Neural cell (in vitro differentiated cells): ENCODE measurements at regions not wholly inside any gene's neighbourhood (a gene's known extent, or its start where the extent isn't known, plus 50 kb on each side); places are given as distances from the start of the nearest gene placed in this dataset.

Experiments
- CTCF ChIP-seq: fragments of 450-650 bp; IDR thresholded peaks from 2 replicates; pipeline ENCODE4 v1.5.1; 2014; ENCODE audit warnings: antibody characterized with exemption, mild to moderate bottlenecking, moderate library complexity; ENCODE audit not compliant: poor library complexity, severe bottlenecking
- EP300 ChIP-seq: fragments of 450-650 bp; conservative IDR thresholded peaks from 2 replicates; pipeline ENCODE4 v1.6.1; 2014; ENCODE audit warnings: antibody characterized with exemption, mild to moderate bottlenecking, moderate library complexity; ENCODE audit not compliant: poor library complexity, severe bottlenecking
- EZH2 ChIP-seq: fragments of 200-600, 300-800 bp; shearing (Covaris generic), sonication (generic); IDR thresholded peaks from 2 replicates; pipeline ENCODE4 v1.6.1; 2014; ENCODE audit warnings: antibody characterized with exemption, low read length, borderline replicate concordance, mild to moderate bottlenecking; ENCODE audit not compliant: insufficient read depth, poor library complexity, severe bottlenecking
- POLR2AphosphoS5 ChIP-seq: IDR thresholded peaks from 2 replicates; pipeline ENCODE4 v1.6.1; 2012
- RAD21 ChIP-seq: fragments of 450-650 bp; conservative IDR thresholded peaks from 2 replicates; pipeline ENCODE4 v1.6.1; 2014; ENCODE audit warnings: antibody characterized with exemption, mild to moderate bottlenecking, moderate library complexity
- REST ChIP-seq: IDR thresholded peaks from 2 replicates; pipeline ENCODE4 v1.6.1; 2012; ENCODE audit warnings: borderline replicate concordance
- SMC3 ChIP-seq: fragments of 450-650 bp; conservative IDR thresholded peaks from 2 replicates; pipeline ENCODE4 v1.6.1; 2014; ENCODE audit warnings: antibody characterized with exemption, mild to moderate bottlenecking, moderate library complexity; ENCODE audit not compliant: poor library complexity
- TAF1 ChIP-seq: IDR thresholded peaks from 2 replicates; pipeline ENCODE4 v1.6.1; 2012; ENCODE audit warnings: low read depth

GRCh38 chr17:77847221-77848085 is 111.0 kb upstream of the TNRC6C start:
- no peak for TF ChIP-seq CTCF
- TF ChIP-seq POLR2AphosphoS5 = no peak
- TF ChIP-seq EZH2 = no peak
- no peak for TF ChIP-seq RAD21
- TF ChIP-seq REST = no peak
- TF ChIP-seq SMC3 = no peak
- TF ChIP-seq TAF1 = no peak
- TF ChIP-seq EP300 = no peak
